ENCODE measurements at regions not wholly inside any gene's neighbourhood (a gene's known extent, or its start where the extent isn't known, plus 50 kb on each side); places are given as distances from the start of the nearest gene placed in this dataset.
"Not testable (repeated sequence)": the region's sequence is repeated elsewhere in the genome, so short reads cannot be mapped to it uniquely, and the experiment has no call there.

GRCh38 chr9:13807118-13807517 lies 506.8 kb downstream of the NFIB start:
- no peaks in the 10 kb centered on the region for H3K9me3 ChIP-seq (ENCODE audit: control insufficient read depth in 2 of 2, low read length in 2 of 2)
- no peak overlapping the region for H3K4me3 ChIP-seq (ENCODE audit: low read length in 2 of 2)
- H3K9ac ChIP-seq (ENCODE audit: low read depth in 1 of 2, low read length in 2 of 2), result no peak overlapping the region
- H3K36me3 ChIP-seq (ENCODE audit: control insufficient read depth in 2 of 2, insufficient read depth in 2 of 2, low read length in 2 of 2), result no peaks in the 10 kb centered on the region
- no peaks in the 10 kb centered on the region for H3K27me3 ChIP-seq (ENCODE audit: control insufficient read depth in 2 of 2, insufficient read depth in 2 of 2, low read length in 2 of 2)
- no peaks in the 10 kb centered on the region for H3K4me1 ChIP-seq (ENCODE audit: control insufficient read depth in 2 of 2, insufficient read depth in 2 of 2, low read length in 2 of 2)
- no peak overlapping the region for H3K27ac ChIP-seq (ENCODE audit: low read depth in 2 of 2, low read length in 2 of 2)

GRCh38 chr9:13806714-13807113 lies 507.2 kb downstream of the NFIB start:
- H3K9ac ChIP-seq (ENCODE audit: low read depth in 1 of 2, low read length in 2 of 2), result no peak overlapping the region
- H3K27me3 ChIP-seq (ENCODE audit: control insufficient read depth in 2 of 2, insufficient read depth in 2 of 2, low read length in 2 of 2), result no peaks in the 10 kb centered on the region
- no peaks in the 10 kb centered on the region for H3K4me1 ChIP-seq (ENCODE audit: control insufficient read depth in 2 of 2, insufficient read depth in 2 of 2, low read length in 2 of 2)
- no peaks in the 10 kb centered on the region for H3K9me3 ChIP-seq (ENCODE audit: control insufficient read depth in 2 of 2, low read length in 2 of 2)
- no peak overlapping the region for H3K27ac ChIP-seq (ENCODE audit: low read depth in 2 of 2, low read length in 2 of 2)
- H3K4me3 ChIP-seq (ENCODE audit: low read length in 2 of 2), result no peak overlapping the region
- no peaks in the 10 kb centered on the region for H3K36me3 ChIP-seq (ENCODE audit: control insufficient read depth in 2 of 2, insufficient read depth in 2 of 2, low read length in 2 of 2)

- Histone ChIP-seq H3K27ac (ENCODE audit: low read depth in 2 of 2, low read length in 2 of 2) (no peak overlapping the region), H3K9me3 (ENCODE audit: control insufficient read depth in 2 of 2, low read length in 2 of 2) (no peaks in the 10 kb centered on the region), H3K4me1 (ENCODE audit: control insufficient read depth in 2 of 2, insufficient read depth in 2 of 2, low read length in 2 of 2) (no peaks in the 10 kb centered on the region), H3K4me3 (ENCODE audit: low read length in 2 of 2) (no peak overlapping the region), H3K27me3 (ENCODE audit: control insufficient read depth in 2 of 2, insufficient read depth in 2 of 2, low read length in 2 of 2) (no peaks in the 10 kb centered on the region), H3K36me3 (ENCODE audit: control insufficient read depth in 2 of 2, insufficient read depth in 2 of 2, low read length in 2 of 2) (no peaks in the 10 kb centered on the region), H3K9ac (ENCODE audit: low read depth in 1 of 2, low read length in 2 of 2) (no peak overlapping the region)
Observed at GRCh38 chr9:13805546-13805945, 508.4 kb downstream of the NFIB start.

GRCh38 chr9:13804532-13804931 lies 509.4 kb downstream of the NFIB start:
- Histone ChIP-seq H3K27ac (ENCODE audit: low read depth in 2 of 2, low read length in 2 of 2) (no peak overlapping the region), H3K4me1 (ENCODE audit: control insufficient read depth in 2 of 2, insufficient read depth in 2 of 2, low read length in 2 of 2) (no peaks in the 10 kb centered on the region), H3K27me3 (ENCODE audit: control insufficient read depth in 2 of 2, insufficient read depth in 2 of 2, low read length in 2 of 2) (no peaks in the 10 kb centered on the region), H3K36me3 (ENCODE audit: control insufficient read depth in 2 of 2, insufficient read depth in 2 of 2, low read length in 2 of 2) (no peaks in the 10 kb centered on the region), H3K9ac (ENCODE audit: low read depth in 1 of 2, low read length in 2 of 2) (no peak overlapping the region), H3K4me3 (ENCODE audit: low read length in 2 of 2) (no peak overlapping the region), H3K9me3 (ENCODE audit: control insufficient read depth in 2 of 2, low read length in 2 of 2) (no peaks in the 10 kb centered on the region)

- Histone ChIP-seq H3K4me1 (ENCODE audit: control insufficient read depth in 2 of 2, insufficient read depth in 2 of 2, low read length in 2 of 2) (no peaks in the 10 kb centered on the region), H3K9ac (ENCODE audit: low read depth in 1 of 2, low read length in 2 of 2) (no peak overlapping the region)
Observed at GRCh38 chr9:13800776-13801175, 513.2 kb downstream of the NFIB start.

GRCh38 chr9:13797701-13798100 lies 516.2 kb downstream of the NFIB start:
- H3K36me3 ChIP-seq (ENCODE audit: control insufficient read depth in 2 of 2, insufficient read depth in 2 of 2, low read length in 2 of 2); H3K4me3 ChIP-seq (ENCODE audit: low read length in 2 of 2); H3K27me3 ChIP-seq (ENCODE audit: control insufficient read depth in 2 of 2, insufficient read depth in 2 of 2, low read length in 2 of 2); H3K4me1 ChIP-seq (ENCODE audit: control insufficient read depth in 2 of 2, insufficient read depth in 2 of 2, low read length in 2 of 2); H3K27ac ChIP-seq (ENCODE audit: low read depth in 2 of 2, low read length in 2 of 2); H3K9me3 ChIP-seq (ENCODE audit: control insufficient read depth in 2 of 2, low read length in 2 of 2); H3K9ac ChIP-seq (ENCODE audit: low read depth in 1 of 2, low read length in 2 of 2): not testable (repeated sequence)

More at GRCh38 chr9:13800776-13801175, 513.2 kb downstream of the NFIB start:
- no peaks in the 10 kb centered on the region for H3K9me3 ChIP-seq (ENCODE audit: control insufficient read depth in 2 of 2, low read length in 2 of 2)
- no peak overlapping the region for H3K4me3 ChIP-seq (ENCODE audit: low read length in 2 of 2)
- no peaks in the 10 kb centered on the region for H3K36me3 ChIP-seq (ENCODE audit: control insufficient read depth in 2 of 2, insufficient read depth in 2 of 2, low read length in 2 of 2)
- no peak overlapping the region for H3K27ac ChIP-seq (ENCODE audit: low read depth in 2 of 2, low read length in 2 of 2)
- H3K27me3 ChIP-seq (ENCODE audit: control insufficient read depth in 2 of 2, insufficient read depth in 2 of 2, low read length in 2 of 2), result no peaks in the 10 kb centered on the region

GRCh38 chr9:13791816-13792215 lies 512.3 kb upstream of the MPDZ start:
- no peaks in the 10 kb centered on the region for H3K36me3 ChIP-seq (ENCODE audit: control insufficient read depth in 2 of 2, insufficient read depth in 2 of 2, low read length in 2 of 2)
- peaks cover 0 to 2% of the 10 kb centered on the region in 2 donors for H3K27me3 ChIP-seq (ENCODE audit: control insufficient read depth in 2 of 2, insufficient read depth in 2 of 2, low read length in 2 of 2)
- H3K9me3 ChIP-seq (ENCODE audit: control insufficient read depth in 2 of 2, low read length in 2 of 2), result no peaks in the 10 kb centered on the region
- no peak overlapping the region for H3K27ac ChIP-seq (ENCODE audit: low read depth in 2 of 2, low read length in 2 of 2)
- peak overlapping the region in 1 of 2 donors; percentile 33 for H3K4me3 ChIP-seq (ENCODE audit: low read length in 2 of 2)
- no peak overlapping the region for H3K9ac ChIP-seq (ENCODE audit: low read depth in 1 of 2, low read length in 2 of 2)
- peaks cover 3 to 4% of the 10 kb centered on the region in 2 donors for H3K4me1 ChIP-seq (ENCODE audit: control insufficient read depth in 2 of 2, insufficient read depth in 2 of 2, low read length in 2 of 2)

- H3K36me3 ChIP-seq (ENCODE audit: control insufficient read depth in 2 of 2, insufficient read depth in 2 of 2, low read length in 2 of 2), result no peaks in the 10 kb centered on the region
- H3K9me3 ChIP-seq (ENCODE audit: control insufficient read depth in 2 of 2, low read length in 2 of 2), result no peaks in the 10 kb centered on the region
- H3K9ac ChIP-seq (ENCODE audit: low read depth in 1 of 2, low read length in 2 of 2), result no peak overlapping the region
- H3K27me3 ChIP-seq (ENCODE audit: control insufficient read depth in 2 of 2, insufficient read depth in 2 of 2, low read length in 2 of 2), result peaks cover 0 to 2% of the 10 kb centered on the region in 2 donors
- peaks cover 3 to 4% of the 10 kb centered on the region in 2 donors for H3K4me1 ChIP-seq (ENCODE audit: control insufficient read depth in 2 of 2, insufficient read depth in 2 of 2, low read length in 2 of 2)
- H3K27ac ChIP-seq (ENCODE audit: low read depth in 2 of 2, low read length in 2 of 2), result no peak overlapping the region
- H3K4me3 ChIP-seq (ENCODE audit: low read length in 2 of 2), result no peak overlapping the region
Observed at GRCh38 chr9:13790055-13790454, 510.6 kb upstream of the MPDZ start.

- no peak overlapping the region for H3K9ac ChIP-seq (ENCODE audit: low read depth in 1 of 2, low read length in 2 of 2)
- H3K4me1 ChIP-seq (ENCODE audit: control insufficient read depth in 2 of 2, insufficient read depth in 2 of 2, low read length in 2 of 2), result peaks cover 3 to 4% of the 10 kb centered on the region in 2 donors
- H3K27ac ChIP-seq (ENCODE audit: low read depth in 2 of 2, low read length in 2 of 2), result peak overlapping the region in 1 of 2 donors; percentile 14
- peaks cover 0 to 2% of the 10 kb centered on the region in 2 donors for H3K27me3 ChIP-seq (ENCODE audit: control insufficient read depth in 2 of 2, insufficient read depth in 2 of 2, low read length in 2 of 2)
- no peak overlapping the region for H3K4me3 ChIP-seq (ENCODE audit: low read length in 2 of 2)
- no peaks in the 10 kb centered on the region for H3K36me3 ChIP-seq (ENCODE audit: control insufficient read depth in 2 of 2, insufficient read depth in 2 of 2, low read length in 2 of 2)
- no peaks in the 10 kb centered on the region for H3K9me3 ChIP-seq (ENCODE audit: control insufficient read depth in 2 of 2, low read length in 2 of 2)
Observed at GRCh38 chr9:13787234-13787833, 507.8 kb upstream of the MPDZ start.

GRCh38 chr9:13786711-13787110 lies 507.2 kb upstream of the MPDZ start:
- no peak overlapping the region for H3K9ac ChIP-seq (ENCODE audit: low read depth in 1 of 2, low read length in 2 of 2)
- H3K36me3 ChIP-seq (ENCODE audit: control insufficient read depth in 2 of 2, insufficient read depth in 2 of 2, low read length in 2 of 2), result no peaks in the 10 kb centered on the region
- no peak overlapping the region for H3K4me3 ChIP-seq (ENCODE audit: low read length in 2 of 2)
- no peak overlapping the region for H3K27ac ChIP-seq (ENCODE audit: low read depth in 2 of 2, low read length in 2 of 2)
- peaks cover 0 to 2% of the 10 kb centered on the region in 2 donors for H3K27me3 ChIP-seq (ENCODE audit: control insufficient read depth in 2 of 2, insufficient read depth in 2 of 2, low read length in 2 of 2)
- peaks cover 2 to 4% of the 10 kb centered on the region in 2 donors for H3K4me1 ChIP-seq (ENCODE audit: control insufficient read depth in 2 of 2, insufficient read depth in 2 of 2, low read length in 2 of 2)
- no peaks in the 10 kb centered on the region for H3K9me3 ChIP-seq (ENCODE audit: control insufficient read depth in 2 of 2, low read length in 2 of 2)

All from mucosa of rectum (tissue), 2 donors.